Mammary epithelial cell (primary cell): ENCODE measurements at regions not wholly inside any gene's neighbourhood (a gene's known extent, or its start where the extent isn't known, plus 50 kb on each side); places are given as distances from the start of the nearest gene placed in this dataset.

Source experiments
- CTCF ChIP-seq, 2 donors: IDR thresholded peaks in 1 of 2; conservative IDR thresholded peaks in 1 of 2; 2 replicates each; pipeline ENCODE4 v1.5.1; 2011 to 2012; ENCODE audit warnings: inconsistent platforms in 2 of 2, low read length in 2 of 2, mild to moderate bottlenecking in 2 of 2, control low read depth in 1 of 2, low read depth in 1 of 2; ENCODE audit not compliant: insufficient read depth in 1 of 2; ENCODE audit errors: extremely low read depth in 1 of 2
- EZH2 ChIP-seq: IDR thresholded peaks from 2 replicates; pipeline ENCODE4 v1.6.1; 2012; ENCODE audit warnings: low read length, inconsistent platforms, borderline replicate concordance

GRCh38 chr7:49308787-49309186 lies 384.4 kb downstream of the CDC14C start:
- TF ChIP-seq CTCF (conservative IDR thresholded peaks at IDR 0.05 in 1 of 2, IDR thresholded peaks at IDR 0.05 in 1 of 2; ENCODE audit: extremely low read depth in 1 of 2, insufficient read depth in 1 of 2, low read depth in 1 of 2, low read length in 2 of 2): no peak
- TF ChIP-seq EZH2: no peak
